ENCODE measurements at regions not wholly inside any gene's neighbourhood (a gene's known extent, or its start where the extent isn't known, plus 50 kb on each side); places are given as distances from the start of the nearest gene placed in this dataset.

DNA sequence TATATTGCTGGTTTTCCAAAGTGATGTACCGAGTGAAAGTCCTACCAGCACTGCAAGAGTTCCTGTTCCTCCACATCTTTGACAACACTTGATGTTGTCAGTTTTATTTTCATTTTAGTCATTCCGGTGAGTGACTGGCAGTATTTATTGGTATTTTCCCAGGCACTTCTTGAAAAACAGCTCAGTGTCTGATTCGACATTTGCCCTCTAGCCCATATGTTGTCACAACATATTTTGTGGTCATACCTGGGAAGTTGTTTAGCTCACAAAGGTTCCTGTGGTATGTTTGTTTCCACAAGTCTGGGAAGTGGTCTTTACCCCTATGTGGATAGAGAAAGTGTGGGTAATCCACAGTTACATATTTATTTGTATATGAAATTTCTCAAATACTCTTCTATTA is 463.6 kb downstream of the HAPSTR1 start:
- TF ChIP-seq, protein P1, sequence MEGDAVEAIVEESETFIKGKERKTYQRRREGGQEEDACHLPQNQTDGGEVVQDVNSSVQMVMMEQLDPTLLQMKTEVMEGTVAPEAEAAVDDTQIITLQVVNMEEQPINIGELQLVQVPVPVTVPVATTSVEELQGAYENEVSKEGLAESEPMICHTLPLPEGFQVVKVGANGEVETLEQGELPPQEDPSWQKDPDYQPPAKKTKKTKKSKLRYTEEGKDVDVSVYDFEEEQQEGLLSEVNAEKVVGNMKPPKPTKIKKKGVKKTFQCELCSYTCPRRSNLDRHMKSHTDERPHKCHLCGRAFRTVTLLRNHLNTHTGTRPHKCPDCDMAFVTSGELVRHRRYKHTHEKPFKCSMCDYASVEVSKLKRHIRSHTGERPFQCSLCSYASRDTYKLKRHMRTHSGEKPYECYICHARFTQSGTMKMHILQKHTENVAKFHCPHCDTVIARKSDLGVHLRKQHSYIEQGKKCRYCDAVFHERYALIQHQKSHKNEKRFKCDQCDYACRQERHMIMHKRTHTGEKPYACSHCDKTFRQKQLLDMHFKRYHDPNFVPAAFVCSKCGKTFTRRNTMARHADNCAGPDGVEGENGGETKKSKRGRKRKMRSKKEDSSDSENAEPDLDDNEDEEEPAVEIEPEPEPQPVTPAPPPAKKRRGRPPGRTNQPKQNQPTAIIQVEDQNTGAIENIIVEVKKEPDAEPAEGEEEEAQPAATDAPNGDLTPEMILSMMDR (IDR thresholded peaks at IDR 0.05; ENCODE audit: low read depth, low read length, poor library complexity, severe bottlenecking), result no peak
- TF ChIP-seq EZH2phosphoT487 (IDR thresholded peaks at IDR 0.05; ENCODE audit: borderline replicate concordance, low read length), result no peak

Measured in DOHH2 (cell line).